HEK293 (cell line): ENCODE measurements at regions not wholly inside any gene's neighbourhood (a gene's known extent, or its start where the extent isn't known, plus 50 kb on each side); places are given as distances from the start of the nearest gene placed in this dataset.

ENCODE experiments used
- CTCF ChIA-PET: fragments of 350-600 bp; formaldehyde crosslinking; extraction: SDS; loops from one replicate; lab custom pipeline; 2021; ENCODE audit warnings: antibody characterized with exemption; lab: Yijun Ruan, JAX
- POLR2A ChIA-PET: fragments of 300-600 bp; formaldehyde crosslinking; extraction: SDS; loops from one replicate; lab custom pipeline; 2020; ENCODE audit warnings: antibody characterized with exemption, inconsistent platforms; lab: Yijun Ruan, JAX
- H3K27ac ChIP-seq: fragments of 200-500 bp; sonication (Bioruptor generic); 2 replicates; pipeline ENCODE4 v1.5.1; 2014; ENCODE audit warnings: low read depth, low read length, control low read depth, inconsistent platforms; ENCODE audit errors: extremely low read depth
- H3K36me3 ChIP-seq, 2 experiments: fragments of 200-500 bp in 1 of 2; sonication (Bioruptor generic) in 1 of 2; 1 replicate in 1 of 2; 2 replicates in 1 of 2; pipeline ENCODE4 v1.5.1; 2014 to 2017; ENCODE audit warnings: inconsistent platforms in 2 of 2, low read length in 2 of 2; ENCODE audit not compliant: control insufficient read depth in 2 of 2, insufficient read depth in 1 of 2
- H3K4me1 ChIP-seq: fragments of 200-500 bp; sonication (Bioruptor generic); 2 replicates; pipeline ENCODE4 v1.5.1; 2014; ENCODE audit warnings: mild to moderate bottlenecking, low read length, inconsistent platforms; ENCODE audit not compliant: control insufficient read depth, insufficient read depth
- H3K4me3 ChIP-seq: 2 replicates; pipeline ENCODE4 v1.5.1; 2011; ENCODE audit warnings: low read depth, mild to moderate bottlenecking, control low read depth, low read length, moderate library complexity
- H3K9me3 ChIP-seq: fragments of 200-500 bp; sonication (Bioruptor generic); 2 replicates; pipeline ENCODE4 v1.5.1; 2014; ENCODE audit warnings: low read depth, low read length, inconsistent platforms; ENCODE audit not compliant: control insufficient read depth, insufficient read depth
- GLI4 ChIP-seq: fragments of 450-650 bp; formaldehyde crosslinking; IDR thresholded peaks from 2 replicates; pipeline ENCODE4 v1.5.1; 2016; ENCODE audit warnings: missing biosample characterization, missing genetic modification characterization
- KLF17 ChIP-seq: fragments of 450-650 bp; formaldehyde crosslinking; IDR thresholded peaks from 2 replicates; pipeline ENCODE4 v1.5.1; 2016; ENCODE audit warnings: missing biosample characterization, missing genetic modification characterization
- PRDM10 ChIP-seq: fragments of 450-650 bp; formaldehyde crosslinking; IDR thresholded peaks from 2 replicates; pipeline ENCODE4 v1.5.1; 2016; ENCODE audit warnings: missing biosample characterization, missing genetic modification characterization
- ZBTB1 ChIP-seq: fragments of 450-650 bp; formaldehyde crosslinking; IDR thresholded peaks from 2 replicates; pipeline ENCODE4 v1.5.1; 2016; ENCODE audit warnings: missing biosample characterization, missing genetic modification characterization
- ZBTB21 ChIP-seq: fragments of 450-650 bp; formaldehyde crosslinking; IDR thresholded peaks from 2 replicates; pipeline ENCODE4 v1.5.1; 2017; ENCODE audit warnings: missing biosample characterization, missing genetic modification characterization
- ZBTB8A ChIP-seq: fragments of 450-650 bp; formaldehyde crosslinking; IDR thresholded peaks from 2 replicates; pipeline ENCODE4 v1.5.1; 2016; ENCODE audit warnings: missing biosample characterization, missing genetic modification characterization
- ZIC2 ChIP-seq: fragments of 450-650 bp; formaldehyde crosslinking; IDR thresholded peaks from 2 replicates; pipeline ENCODE4 v1.5.1; 2016; ENCODE audit warnings: missing biosample characterization, missing genetic modification characterization
- ZNF138 ChIP-seq: fragments of 450-650 bp; formaldehyde crosslinking; IDR thresholded peaks from 2 replicates; pipeline ENCODE4 v1.5.1; 2016; ENCODE audit warnings: missing biosample characterization, missing genetic modification characterization, borderline replicate concordance
- ZNF311 ChIP-seq: fragments of 450-650 bp; formaldehyde crosslinking; IDR thresholded peaks from 2 replicates; pipeline ENCODE4 v1.5.1; 2017; ENCODE audit warnings: missing biosample characterization, missing genetic modification characterization, borderline replicate concordance
- ZNF398 ChIP-seq: fragments of 450-650 bp; formaldehyde crosslinking; IDR thresholded peaks from 2 replicates; pipeline ENCODE4 v1.5.1; 2017; ENCODE audit warnings: missing biosample characterization, missing genetic modification characterization
- ZNF510 ChIP-seq: fragments of 450-650 bp; formaldehyde crosslinking; IDR thresholded peaks from 2 replicates; pipeline ENCODE4 v1.5.1; 2018; ENCODE audit warnings: mild to moderate bottlenecking, missing genetic modification characterization, missing biosample characterization; ENCODE audit not compliant: insufficient replicate concordance
- ZNF514 ChIP-seq: fragments of 450-650 bp; formaldehyde crosslinking; IDR thresholded peaks from 2 replicates; pipeline ENCODE4 v1.5.1; 2016; ENCODE audit warnings: missing biosample characterization, missing genetic modification characterization
- ZNF530 ChIP-seq: fragments of 450-650 bp; formaldehyde crosslinking; IDR thresholded peaks from 2 replicates; pipeline ENCODE4 v1.5.1; 2016; ENCODE audit warnings: low read depth, missing biosample characterization, missing genetic modification characterization
- ZNF560 ChIP-seq: fragments of 450-650 bp; formaldehyde crosslinking; IDR thresholded peaks from 2 replicates; pipeline ENCODE4 v1.5.1; 2017; ENCODE audit warnings: missing biosample characterization, missing genetic modification characterization, borderline replicate concordance
- ZNF624 ChIP-seq: fragments of 450-650 bp; formaldehyde crosslinking; IDR thresholded peaks from 2 replicates; pipeline ENCODE4 v1.5.1; 2017; ENCODE audit warnings: missing biosample characterization, missing genetic modification characterization
- ZNF670 ChIP-seq: fragments of 450-650 bp; formaldehyde crosslinking; IDR thresholded peaks from 2 replicates; pipeline ENCODE4 v1.5.1; 2016; ENCODE audit warnings: missing biosample characterization, missing genetic modification characterization, low read depth
- ZNF777 ChIP-seq: fragments of 450-650 bp; formaldehyde crosslinking; IDR thresholded peaks from 2 replicates; pipeline ENCODE4 v1.5.1; 2017; ENCODE audit warnings: missing biosample characterization, missing genetic modification characterization, borderline replicate concordance
- ZNF791 ChIP-seq: fragments of 450-650 bp; formaldehyde crosslinking; IDR thresholded peaks from 2 replicates; pipeline ENCODE4 v1.5.1; 2016; ENCODE audit warnings: missing biosample characterization, missing genetic modification characterization
- TF ChIP-seq, protein P1 (sequence below): fragments of 450-650 bp; formaldehyde crosslinking; IDR thresholded peaks from 2 replicates; pipeline ENCODE4 v1.5.1; 2016; ENCODE audit warnings: missing biosample characterization, missing genetic modification characterization

- TF ChIP-seq ZNF670 (no peak), ZNF530 (tag by site-specific recombination) (no peak), ZNF560 (tag by site-specific recombination) (no peak), ZNF398 (no peak), ZNF514 (tag by site-specific recombination) (no peak), GLI4 (tag by site-specific recombination) (no peak), ZBTB1 (no peak), ZNF510 (tag by site-specific recombination) (no peak), ZBTB8A (tag by site-specific recombination) (no peak), ZNF777 (tag by site-specific recombination) (no peak), ZBTB21 (tag by site-specific recombination) (no peak), KLF17 (no peak), ZNF138 (tag by site-specific recombination) (no peak), ZNF311 (no peak)
- TF ChIP-seq, protein P1, sequence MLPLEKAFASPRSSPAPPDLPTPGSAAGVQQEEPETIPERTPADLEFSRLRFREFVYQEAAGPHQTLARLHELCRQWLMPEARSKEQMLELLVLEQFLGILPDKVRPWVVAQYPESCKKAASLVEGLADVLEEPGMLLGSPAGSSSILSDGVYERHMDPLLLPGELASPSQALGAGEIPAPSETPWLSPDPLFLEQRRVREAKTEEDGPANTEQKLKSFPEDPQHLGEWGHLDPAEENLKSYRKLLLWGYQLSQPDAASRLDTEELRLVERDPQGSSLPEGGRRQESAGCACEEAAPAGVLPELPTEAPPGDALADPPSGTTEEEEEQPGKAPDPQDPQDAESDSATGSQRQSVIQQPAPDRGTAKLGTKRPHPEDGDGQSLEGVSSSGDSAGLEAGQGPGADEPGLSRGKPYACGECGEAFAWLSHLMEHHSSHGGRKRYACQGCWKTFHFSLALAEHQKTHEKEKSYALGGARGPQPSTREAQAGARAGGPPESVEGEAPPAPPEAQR (tag by site-specific recombination): no peak
- CTCF ChIA-PET: interaction anchor here (1.1 to 1.8 kb wide), 3 partner anchors 72 to 86 kb away, joined by 3 to 6 read pairs (median 5); no protein-coding TSS in a partner anchor
- POLR2A ChIA-PET: no interaction called here
Measured at GRCh38 chr1:116224561-116224960, 113.4 kb downstream of the MAB21L3 start.

GRCh38 chr1:116226017-116226416 lies 114.8 kb downstream of the MAB21L3 start:
- no peaks in the 10 kb centered on the region for H3K36me3 ChIP-seq
- no peak overlapping the region for H3K4me3 ChIP-seq
- no peaks in the 10 kb centered on the region for H3K9me3 ChIP-seq
- no peaks in the 10 kb centered on the region for H3K4me1 ChIP-seq
- H3K27ac ChIP-seq: no peak overlapping the region
- TF ChIP-seq ZIC2 (tag by site-specific recombination) (no peak), ZNF791 (tag by site-specific recombination) (no peak), PRDM10 (tag by site-specific recombination) (no peak), ZNF624 (no peak)
- ChIA-PET CTCF (interaction anchor here (0.7 to 1.1 kb wide), 2 partner anchors 23 to 295 kb away, joined by 3 read pairs; no protein-coding TSS in a partner anchor), POLR2A (interaction anchor here (0.6 kb wide), 1 partner anchor 157 kb away, joined by 3 read pairs; no protein-coding TSS in a partner anchor)

More at GRCh38 chr1:116224561-116224960, 113.4 kb downstream of the MAB21L3 start:
- H3K36me3 ChIP-seq: no peaks in the 10 kb centered on the region
- no peaks in the 10 kb centered on the region for H3K9me3 ChIP-seq
- no peak overlapping the region for H3K4me3 ChIP-seq
- H3K27ac ChIP-seq: no peak overlapping the region
- H3K4me1 ChIP-seq: no peaks in the 10 kb centered on the region
